Transverse colon (tissue), 4 donors: ENCODE measurements at regions not wholly inside any gene's neighbourhood (a gene's known extent, or its start where the extent isn't known, plus 50 kb on each side); places are given as distances from the start of the nearest gene placed in this dataset.

Source experiments
- EP300 ChIP-seq: sonication (generic); formaldehyde crosslinking; IDR thresholded peaks from one replicate; pipeline ENCODE4 v1.6.1; 2017; ENCODE audit warnings: antibody characterized with exemption, low read depth
- POLR2A ChIP-seq: fragments of 450-650 bp; IDR thresholded peaks from one replicate; pipeline ENCODE4 v1.6.1; 2016; ENCODE audit warnings: antibody characterized with exemption, mild to moderate bottlenecking, moderate library complexity
- POLR2AphosphoS5 ChIP-seq, 3 donors: sonication (generic); formaldehyde crosslinking; IDR thresholded peaks; one replicate each; pipeline ENCODE4 v1.6.1; 2016; ENCODE audit warnings: antibody characterized with exemption in 3 of 3
- TF ChIP-seq, protein P1 (sequence below), 5 experiments: fragments of 200-600 bp in 3 of 5; fragments of 450-650 bp in 2 of 5; sonication (generic) in 3 of 5; IDR thresholded peaks; 1 replicate in 2 of 5; 2 replicates in 3 of 5; pipeline ENCODE4 v1.5.1; 2016 to 2017; ENCODE audit warnings: antibody characterized with exemption in 5 of 5, inconsistent platforms in 3 of 5, mild to moderate bottlenecking in 2 of 5, moderate library complexity in 1 of 5

DNA sequence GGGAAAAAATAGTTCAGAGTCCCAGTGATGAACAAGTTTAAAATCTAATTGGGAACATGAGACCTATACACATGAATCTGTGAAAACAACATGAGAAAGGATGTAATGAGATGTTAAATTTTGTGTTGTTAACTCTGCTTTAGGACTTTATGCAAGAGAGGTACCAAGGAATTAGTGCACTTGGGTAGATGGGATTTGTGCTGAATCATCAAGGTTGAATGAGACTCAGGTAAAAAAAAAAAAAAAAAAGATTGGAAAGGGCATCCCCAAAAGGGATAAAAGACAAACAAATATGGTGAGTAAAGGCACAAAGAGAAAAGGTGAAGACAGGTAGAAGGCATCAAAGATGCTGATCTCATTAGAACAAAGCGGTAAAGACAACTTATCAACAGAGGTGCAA is 644.4 kb downstream of the CBLN4 start:
- TF ChIP-seq, protein P1, sequence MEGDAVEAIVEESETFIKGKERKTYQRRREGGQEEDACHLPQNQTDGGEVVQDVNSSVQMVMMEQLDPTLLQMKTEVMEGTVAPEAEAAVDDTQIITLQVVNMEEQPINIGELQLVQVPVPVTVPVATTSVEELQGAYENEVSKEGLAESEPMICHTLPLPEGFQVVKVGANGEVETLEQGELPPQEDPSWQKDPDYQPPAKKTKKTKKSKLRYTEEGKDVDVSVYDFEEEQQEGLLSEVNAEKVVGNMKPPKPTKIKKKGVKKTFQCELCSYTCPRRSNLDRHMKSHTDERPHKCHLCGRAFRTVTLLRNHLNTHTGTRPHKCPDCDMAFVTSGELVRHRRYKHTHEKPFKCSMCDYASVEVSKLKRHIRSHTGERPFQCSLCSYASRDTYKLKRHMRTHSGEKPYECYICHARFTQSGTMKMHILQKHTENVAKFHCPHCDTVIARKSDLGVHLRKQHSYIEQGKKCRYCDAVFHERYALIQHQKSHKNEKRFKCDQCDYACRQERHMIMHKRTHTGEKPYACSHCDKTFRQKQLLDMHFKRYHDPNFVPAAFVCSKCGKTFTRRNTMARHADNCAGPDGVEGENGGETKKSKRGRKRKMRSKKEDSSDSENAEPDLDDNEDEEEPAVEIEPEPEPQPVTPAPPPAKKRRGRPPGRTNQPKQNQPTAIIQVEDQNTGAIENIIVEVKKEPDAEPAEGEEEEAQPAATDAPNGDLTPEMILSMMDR (IDR thresholded peaks at IDR 0.05) = no peak
- TF ChIP-seq POLR2A = no peak
- no peak for TF ChIP-seq POLR2AphosphoS5 (IDR thresholded peaks at IDR 0.05)
- TF ChIP-seq EP300 = no peak
